PC-9 (cell line): ENCODE measurements at regions not wholly inside any gene's neighbourhood (a gene's known extent, or its start where the extent isn't known, plus 50 kb on each side); places are given as distances from the start of the nearest gene placed in this dataset.

Experiments used
- BruUV-seq: library from RNA; stranded (reverse); fragments of 400-500 nt; replicated peaks from 2 replicates; lab custom pipeline; 2021; lab: Mats Ljungman, UMichigan
- CTCF ChIA-PET: fragments of 300-600 bp; sonication (Branson Sonifier 250); formaldehyde crosslinking; loops from one replicate; lab custom pipeline; 2022; ENCODE audit warnings: antibody characterized with exemption; lab: Charles Lee
- POLR2A ChIA-PET: fragments of 300-600 bp; sonication (Branson Sonifier 250); formaldehyde crosslinking; loops from one replicate; lab custom pipeline; 2022; ENCODE audit warnings: antibody characterized with exemption; ENCODE audit not compliant: unreplicated experiment; lab: Charles Lee
- DNase-seq, 2 experiments: peaks; one replicate each; pipeline versions ENCODE4 v3.0.0 to v3.0.0-alpha.2; 2015 to 2022; ENCODE audit warnings: mixed read lengths in 1 of 2
- H2AFZ ChIP-seq: fragments of 200-600 bp; sonication (generic); 2 replicates; pipeline ENCODE4 v1.8.1; 2017; ENCODE audit warnings: antibody characterized with exemption
- H3F3A ChIP-seq: fragments of 200-600 bp; sonication (generic); 2 replicates; pipeline ENCODE4 v1.8.1; 2017; ENCODE audit warnings: antibody characterized with exemption, mild to moderate bottlenecking, low read depth; ENCODE audit not compliant: insufficient read depth
- H3K27ac ChIP-seq: fragments of 200-600 bp; sonication (generic); 2 replicates; pipeline ENCODE4 v1.6.1; 2016; ENCODE audit warnings: mixed run types
- H3K27me3 ChIP-seq: fragments of 200-600 bp; sonication (generic); 2 replicates; pipeline ENCODE4 v1.6.1; 2016; ENCODE audit warnings: low read depth, mixed run types; ENCODE audit not compliant: insufficient read depth
- H3K36me3 ChIP-seq: fragments of 200-600 bp; sonication (generic); 2 replicates; pipeline ENCODE4 v1.6.1; 2016; ENCODE audit warnings: low read depth, mixed run types
- H3K4me1 ChIP-seq: fragments of 200-600 bp; sonication (generic); replicated peaks from 2 replicates; pipeline ENCODE4 v1.6.1; 2016; ENCODE audit warnings: mixed run types; ENCODE audit not compliant: insufficient read depth
- H3K4me2 ChIP-seq: fragments of 200-600 bp; sonication (generic); 2 replicates; pipeline ENCODE4 v1.6.1; 2017; ENCODE audit warnings: mixed run types
- H3K4me3 ChIP-seq: fragments of 200-600 bp; sonication (generic); 2 replicates; pipeline ENCODE4 v1.6.1; 2016; ENCODE audit warnings: mixed run types
- H3K79me2 ChIP-seq: fragments of 200-600 bp; sonication (generic); 2 replicates; pipeline ENCODE4 v1.6.1; 2017; ENCODE audit warnings: low read depth, mixed run types
- H3K9me2 ChIP-seq: fragments of 200-600 bp; sonication (generic); 2 replicates; pipeline ENCODE4 v1.8.1; 2017; ENCODE audit warnings: mild to moderate bottlenecking; ENCODE audit not compliant: insufficient read depth
- H3K9me3 ChIP-seq: fragments of 200-600 bp; sonication (generic); 2 replicates; pipeline ENCODE4 v1.8.1; 2016; ENCODE audit warnings: low read depth; ENCODE audit not compliant: insufficient read depth
- H4K20me1 ChIP-seq: fragments of 200-600 bp; sonication (generic); 2 replicates; pipeline ENCODE4 v1.8.1; 2017; ENCODE audit not compliant: insufficient read depth
- CTCF ChIP-seq: fragments of 200-600 bp; sonication (generic); conservative IDR thresholded peaks from 2 replicates; pipeline ENCODE4 v1.6.1; 2017; ENCODE audit warnings: mixed run types, antibody characterized with exemption, mild to moderate bottlenecking, moderate library complexity
- EZH2 ChIP-seq: fragments of 200-600 bp; sonication (generic); IDR thresholded peaks from 2 replicates; pipeline ENCODE4 v1.8.0; 2017; ENCODE audit warnings: antibody characterized with exemption, low read depth
- intact Hi-C: fragments of 100-400 bp; cut with micrococcal nuclease; formaldehyde crosslinking; loops from one replicate; pipeline ENCODE4 v1.10.0; 2022; ENCODE audit not compliant: unreplicated experiment

GRCh38 chr5:152456815-152457443, 51.9 kb upstream of the NMUR2 start:
- CTCF ChIA-PET = no interaction called here

GRCh38 chr5:152462021-152462721, 57.1 kb upstream of the NMUR2 start:
- POLR2A ChIA-PET = no interaction called here
- no peaks in the 10 kb centered on the region for H4K20me1 ChIP-seq
- H3K27me3 ChIP-seq = no peaks in the 10 kb centered on the region
- CTCF ChIA-PET = no interaction called here
- no peak for DNase-seq
- H3K9me2 ChIP-seq = no peaks in the 10 kb centered on the region
- H2AFZ ChIP-seq = no peak overlapping the region
- no peak overlapping the region for H3K4me2 ChIP-seq
- no peaks in the 10 kb centered on the region for H3K36me3 ChIP-seq
- intact Hi-C loops = no loop called here
- H3K79me2 ChIP-seq = no peaks in the 10 kb centered on the region
- H3K9me3 ChIP-seq = no peaks in the 10 kb centered on the region
- H3F3A ChIP-seq = no peaks in the 10 kb centered on the region
- no TSS peak for BruUV-seq
- H3K4me3 ChIP-seq = no peak overlapping the region
- H3K4me1 ChIP-seq = no peaks in the 10 kb centered on the region
- TF ChIP-seq EZH2 = no peak
- TF ChIP-seq CTCF = no peak
- no peak overlapping the region for H3K27ac ChIP-seq

More at GRCh38 chr5:152456815-152457443, 51.9 kb upstream of the NMUR2 start:
- no peak for TF ChIP-seq EZH2
- no peak for TF ChIP-seq CTCF
- no peak for DNase-seq
- Histone ChIP-seq H3K4me1 (no peaks in the 10 kb centered on the region), H3K9me2 (no peaks in the 10 kb centered on the region), H4K20me1 (no peaks in the 10 kb centered on the region), H3K27ac (no peak overlapping the region), H3K79me2 (no peaks in the 10 kb centered on the region), H3K9me3 (no peaks in the 10 kb centered on the region), H3K27me3 (no peaks in the 10 kb centered on the region), H3K36me3 (no peaks in the 10 kb centered on the region), H2AFZ (no peak overlapping the region), H3K4me3 (no peak overlapping the region), H3F3A (no peaks in the 10 kb centered on the region), H3K4me2 (no peak overlapping the region)
- POLR2A ChIA-PET = no interaction called here
- intact Hi-C loops = no loop called here
- no TSS peak for BruUV-seq

- no peaks in the 10 kb centered on the region for H3K9me3 ChIP-seq
- POLR2A ChIA-PET = no interaction called here
- no peaks in the 10 kb centered on the region for H3K79me2 ChIP-seq
- TF ChIP-seq CTCF = no peak
- TF ChIP-seq EZH2 = no peak
- H3K4me1 ChIP-seq = no peaks in the 10 kb centered on the region
- no peak overlapping the region for H3K4me3 ChIP-seq
- H3K4me2 ChIP-seq = no peak overlapping the region
- H2AFZ ChIP-seq = no peak overlapping the region
- no peak overlapping the region for H3K27ac ChIP-seq
- no peaks in the 10 kb centered on the region for H3K27me3 ChIP-seq
- H3F3A ChIP-seq = no peaks in the 10 kb centered on the region
- no TSS peak for BruUV-seq
- CTCF ChIA-PET = no interaction called here
- no peaks in the 10 kb centered on the region for H3K9me2 ChIP-seq
- H4K20me1 ChIP-seq = no peaks in the 10 kb centered on the region
- intact Hi-C loops = no loop called here
- DNase-seq = no peak
- no peaks in the 10 kb centered on the region for H3K36me3 ChIP-seq
These were observed 59.0 kb upstream of the NMUR2 start for GRCh38 chr5:152464048-152464447.
